Loucy (cell line): ENCODE measurements at regions not wholly inside any gene's neighbourhood (a gene's known extent, or its start where the extent isn't known, plus 50 kb on each side); places are given as distances from the start of the nearest gene placed in this dataset.

Source experiments
- EZH2phosphoT487 ChIP-seq: fragments of 200-600 bp; IDR thresholded peaks from 2 replicates; pipeline ENCODE4 v1.6.1; 2018; ENCODE audit warnings: antibody characterized with exemption, mild to moderate bottlenecking, moderate library complexity, borderline replicate concordance
- TF ChIP-seq, protein P1 (sequence below): fragments of 200-600 bp; sonication (generic); conservative IDR thresholded peaks from 2 replicates; pipeline ENCODE4 v1.5.1; 2014; ENCODE audit warnings: mild to moderate bottlenecking, antibody characterized with exemption, low read length

GRCh38 chr14:100670017-100670752 is 56.5 kb upstream of the DLK1 start:
- TF ChIP-seq, protein P1, sequence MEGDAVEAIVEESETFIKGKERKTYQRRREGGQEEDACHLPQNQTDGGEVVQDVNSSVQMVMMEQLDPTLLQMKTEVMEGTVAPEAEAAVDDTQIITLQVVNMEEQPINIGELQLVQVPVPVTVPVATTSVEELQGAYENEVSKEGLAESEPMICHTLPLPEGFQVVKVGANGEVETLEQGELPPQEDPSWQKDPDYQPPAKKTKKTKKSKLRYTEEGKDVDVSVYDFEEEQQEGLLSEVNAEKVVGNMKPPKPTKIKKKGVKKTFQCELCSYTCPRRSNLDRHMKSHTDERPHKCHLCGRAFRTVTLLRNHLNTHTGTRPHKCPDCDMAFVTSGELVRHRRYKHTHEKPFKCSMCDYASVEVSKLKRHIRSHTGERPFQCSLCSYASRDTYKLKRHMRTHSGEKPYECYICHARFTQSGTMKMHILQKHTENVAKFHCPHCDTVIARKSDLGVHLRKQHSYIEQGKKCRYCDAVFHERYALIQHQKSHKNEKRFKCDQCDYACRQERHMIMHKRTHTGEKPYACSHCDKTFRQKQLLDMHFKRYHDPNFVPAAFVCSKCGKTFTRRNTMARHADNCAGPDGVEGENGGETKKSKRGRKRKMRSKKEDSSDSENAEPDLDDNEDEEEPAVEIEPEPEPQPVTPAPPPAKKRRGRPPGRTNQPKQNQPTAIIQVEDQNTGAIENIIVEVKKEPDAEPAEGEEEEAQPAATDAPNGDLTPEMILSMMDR, result no peak
- no peak for TF ChIP-seq EZH2phosphoT487
